HepG2 (cell line): ENCODE measurements at regions not wholly inside any gene's neighbourhood (a gene's known extent, or its start where the extent isn't known, plus 50 kb on each side); places are given as distances from the start of the nearest gene placed in this dataset.

Experiments
- RFX3 ChIP-seq: IDR thresholded peaks from 2 replicates; pipeline ENCODE4 v1.6.1; 2016; ENCODE audit warnings: missing biosample characterization, missing genetic modification reagents
- TCF7L2 ChIP-seq: IDR thresholded peaks from 2 replicates; pipeline ENCODE4 v1.6.1; 2011; ENCODE audit warnings: mild to moderate bottlenecking, low read depth, low read length, moderate library complexity
- USF2 ChIP-seq, 2 experiments: sonication (generic) in 1 of 2; formaldehyde crosslinking in 1 of 2; IDR thresholded peaks; 2 replicates each; pipeline versions ENCODE4 v1.5.1 to v1.6.1; 2011 to 2020; ENCODE audit warnings: borderline replicate concordance in 1 of 2, low read depth in 1 of 2, low read length in 1 of 2, mild to moderate bottlenecking in 1 of 2, missing genetic modification reagents in 1 of 2, moderate library complexity in 1 of 2

GRCh38 chr6:159113223-159113622, 56.0 kb upstream of the FNDC1 start:
- TF ChIP-seq USF2 (IDR thresholded peaks at IDR 0.05; ENCODE audit: low read depth, low read length) (no peak), USF2 (CRISPR knock-in tag; IDR thresholded peaks at IDR 0.05; ENCODE audit: borderline replicate concordance) (no peak), RFX3 (CRISPR knock-in tag) (no peak), TCF7L2 (no peak)
